ENCODE measurements at regions not wholly inside any gene's neighbourhood (a gene's known extent, or its start where the extent isn't known, plus 50 kb on each side); places are given as distances from the start of the nearest gene placed in this dataset.

GRCh38 chr3:96106701-96107100 lies 707.7 kb upstream of the EPHA6 start:
- TF ChIP-seq CTCF (IDR thresholded peaks at IDR 0.05; ENCODE audit: insufficient read depth, missing control alignments) = no peak
- FAIRE-seq (no peak), DNase-seq (ENCODE audit: insufficient read length, low spot score) (no peak)
